Gastroesophageal sphincter (tissue), 3 donors: ENCODE measurements at regions not wholly inside any gene's neighbourhood (a gene's known extent, or its start where the extent isn't known, plus 50 kb on each side); places are given as distances from the start of the nearest gene placed in this dataset.

Source experiments
- CTCF ChIP-seq, 4 experiments: fragments of 200-600 bp in 2 of 4; fragments of 450-650 bp in 2 of 4; sonication (generic) in 1 of 4; IDR thresholded peaks; one replicate each; pipeline ENCODE4 v1.5.1; 2017 to 2019; ENCODE audit warnings: antibody characterized with exemption in 4 of 4, mild to moderate bottlenecking in 2 of 4, moderate library complexity in 2 of 4
- EP300 ChIP-seq: sonication (generic); formaldehyde crosslinking; IDR thresholded peaks from one replicate; pipeline ENCODE4 v1.6.1; 2017; ENCODE audit warnings: antibody characterized with exemption, mild to moderate bottlenecking
- POLR2A ChIP-seq, 2 donors: fragments of 450-650 bp; IDR thresholded peaks; one replicate each; pipeline ENCODE4 v1.6.1; 2017; ENCODE audit warnings: antibody characterized with exemption in 2 of 2, mild to moderate bottlenecking in 2 of 2, moderate library complexity in 1 of 2
- POLR2AphosphoS5 ChIP-seq: sonication (generic); formaldehyde crosslinking; IDR thresholded peaks from one replicate; pipeline ENCODE4 v1.6.1; 2017; ENCODE audit warnings: antibody characterized with exemption

- TF ChIP-seq CTCF (IDR thresholded peaks at IDR 0.05) (no peak), POLR2A (IDR thresholded peaks at IDR 0.05) (no peak), EP300 (no peak), POLR2AphosphoS5 (no peak)
Observed at GRCh38 chr6:106874481-106874880, 100.0 kb downstream of the CD24 start.
